A549 (cell line): ENCODE measurements at regions not wholly inside any gene's neighbourhood (a gene's known extent, or its start where the extent isn't known, plus 50 kb on each side); places are given as distances from the start of the nearest gene placed in this dataset.

Experiments used
- CEBPB ChIP-seq, 2 experiments: fragments of >200 bp in 1 of 2; sonication (Bioruptor Twin) in 1 of 2; formaldehyde crosslinking in 1 of 2; IDR thresholded peaks; 2 replicates each; pipeline ENCODE4 v1.6.1; 2012 to 2016
- CTCF ChIP-seq: fragments of >200 bp; sonication (Bioruptor Twin); formaldehyde crosslinking; IDR thresholded peaks from 3 replicates; pipeline ENCODE4 v1.5.1; 2016
- MAFK ChIP-seq: fragments of 450-650 bp; IDR thresholded peaks from 2 replicates; pipeline ENCODE4 v1.6.1; 2014; ENCODE audit not compliant: partially characterized antibody
- POLR2A ChIP-seq: IDR thresholded peaks from 2 replicates; pipeline ENCODE4 v1.6.1; 2012; ENCODE audit warnings: mild to moderate bottlenecking, low read length
- RAD21 ChIP-seq, 2 experiments: fragments of >200 bp in 1 of 2; sonication (Bioruptor Twin) in 1 of 2; formaldehyde crosslinking in 1 of 2; IDR thresholded peaks in 1 of 2; conservative IDR thresholded peaks in 1 of 2; 2 replicates in 1 of 2; 3 replicates in 1 of 2; pipeline ENCODE4 v1.6.1; 2012 to 2018; ENCODE audit warnings: inconsistent platforms in 1 of 2
- REST ChIP-seq: fragments of 200-600 bp; sonication (generic); IDR thresholded peaks from 2 replicates; pipeline ENCODE4 v1.6.1; 2016; ENCODE audit warnings: antibody characterized with exemption, mild to moderate bottlenecking, moderate library complexity

DNA sequence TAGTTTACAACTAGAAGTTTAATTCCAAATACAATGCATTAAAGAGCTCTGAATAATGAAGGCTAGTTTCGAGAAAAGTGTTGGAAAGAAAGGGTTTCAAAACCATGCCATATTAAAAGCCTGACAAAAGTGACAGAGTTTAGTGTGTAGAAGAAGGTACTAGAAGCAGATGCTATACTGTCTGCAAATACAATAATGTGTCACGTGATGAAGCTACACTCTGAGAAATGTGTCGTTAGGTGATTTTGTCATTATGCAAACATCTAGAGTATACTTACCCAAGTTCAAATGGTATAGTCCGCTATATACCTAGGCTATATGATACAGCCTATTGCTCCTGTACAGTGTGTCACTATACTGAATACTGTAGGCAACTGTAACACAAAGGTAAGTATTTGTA lies 494.1 kb downstream of the TLE1 start:
- TF ChIP-seq CTCF (no peak), RAD21 (conservative IDR thresholded peaks at IDR 0.05 in 1 of 2, IDR thresholded peaks at IDR 0.05 in 1 of 2) (no peak), CEBPB (IDR thresholded peaks at IDR 0.05) (no peak), REST (no peak), POLR2A (no peak), MAFK (no peak)
